SJSA1 (cell line): ENCODE measurements at regions not wholly inside any gene's neighbourhood (a gene's known extent, or its start where the extent isn't known, plus 50 kb on each side); places are given as distances from the start of the nearest gene placed in this dataset.
"Not testable (repeated sequence)": the region's sequence is repeated elsewhere in the genome, so short reads cannot be mapped to it uniquely, and the experiment has no call there.

Experiments
- DNase-seq, 2 experiments: peaks; one replicate each; pipeline ENCODE4 v3.0.0-alpha.2; 2015 to 2020; ENCODE audit warnings: low spot score in 2 of 2, low read depth in 1 of 2
- H3K27ac ChIP-seq: fragments of 250-450 bp; sonication (Bioruptor Pico); 2 replicates; pipeline ENCODE4 v1.5.1; 2020; ENCODE audit warnings: mild to moderate bottlenecking, moderate library complexity
- H3K27me3 ChIP-seq: fragments of 250-450 bp; sonication (Bioruptor Pico); replicated peaks from 2 replicates; pipeline ENCODE4 v1.5.1; 2020; ENCODE audit warnings: mild to moderate bottlenecking, moderate library complexity
- H3K36me3 ChIP-seq: fragments of 250-450 bp; sonication (Bioruptor Pico); 2 replicates; pipeline ENCODE4 v1.5.1; 2020; ENCODE audit warnings: mild to moderate bottlenecking
- H3K4me1 ChIP-seq: fragments of 250-450 bp; sonication (Bioruptor Pico); replicated peaks from 2 replicates; pipeline ENCODE4 v1.6.1; 2021; ENCODE audit warnings: mild to moderate bottlenecking
- H3K4me3 ChIP-seq: fragments of 250-450 bp; sonication (Bioruptor Pico); 2 replicates; pipeline ENCODE4 v1.5.1; 2020; ENCODE audit warnings: mild to moderate bottlenecking
- H3K9me3 ChIP-seq: fragments of 250-450 bp; sonication (Bioruptor Pico); replicated peaks from 2 replicates; pipeline ENCODE4 v1.5.1; 2020; ENCODE audit warnings: mild to moderate bottlenecking

GRCh38 chr5:34193804-34194203 lies 150.8 kb upstream of the C1QTNF3 start:
- H3K36me3 ChIP-seq, H3K4me1 ChIP-seq, DNase-seq, H3K4me3 ChIP-seq, H3K9me3 ChIP-seq, H3K27ac ChIP-seq, H3K27me3 ChIP-seq: not testable (repeated sequence)

DNA sequence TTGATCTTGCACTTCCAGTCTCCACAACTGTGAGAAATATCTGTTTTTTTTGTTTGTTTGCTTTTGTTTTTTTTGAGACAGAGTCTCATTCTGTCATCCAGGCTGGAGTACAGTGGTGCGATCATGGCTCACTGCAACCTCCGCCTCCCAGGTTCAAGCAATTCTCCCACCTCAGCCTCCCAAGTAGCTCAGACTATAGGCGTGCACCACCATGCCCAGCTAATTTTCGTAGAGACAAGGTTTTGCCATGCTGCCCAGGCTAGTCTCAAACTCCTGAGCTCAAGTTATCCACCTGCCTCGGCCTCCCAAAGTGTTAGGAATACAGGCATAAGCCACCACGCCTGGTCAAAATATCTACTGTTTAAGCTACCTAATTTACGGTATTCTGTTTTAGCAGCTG lies 153.1 kb upstream of the C1QTNF3 start:
- H3K27ac ChIP-seq, H3K9me3 ChIP-seq, H3K36me3 ChIP-seq, H3K4me1 ChIP-seq, DNase-seq, H3K27me3 ChIP-seq, H3K4me3 ChIP-seq: not testable (repeated sequence)

GRCh38 chr5:34205347-34205746 lies 162.3 kb upstream of the C1QTNF3 start:
- H3K27me3 ChIP-seq, H3K4me1 ChIP-seq, H3K36me3 ChIP-seq, H3K4me3 ChIP-seq, DNase-seq, H3K27ac ChIP-seq, H3K9me3 ChIP-seq: not testable (repeated sequence)

DNA sequence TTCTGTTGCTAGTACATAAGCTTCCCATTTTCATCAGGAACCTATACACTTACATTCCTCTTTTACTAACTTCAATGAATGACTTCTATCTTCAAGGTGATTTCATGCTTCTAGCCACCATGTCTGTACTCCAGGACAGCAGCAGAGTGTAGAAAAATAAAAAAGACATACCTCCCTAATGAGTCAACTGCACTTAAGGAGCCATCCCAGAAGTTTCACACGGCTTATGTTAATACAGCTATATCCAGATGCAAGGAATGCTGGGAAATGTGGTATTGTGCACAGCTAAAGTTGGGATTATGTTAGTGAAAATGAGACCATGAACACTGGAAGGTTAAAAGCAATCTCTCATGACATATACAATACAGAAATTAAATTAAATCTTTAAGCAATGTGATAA lies 174.4 kb upstream of the C1QTNF3 start:
- not testable (repeated sequence) for H3K4me1 ChIP-seq, H3K9me3 ChIP-seq, H3K27ac ChIP-seq, H3K4me3 ChIP-seq, H3K27me3 ChIP-seq, H3K36me3 ChIP-seq
- DNase-seq, result peak in 1 of 2 experiments; percentile 24

- not testable (repeated sequence) for H3K4me1 ChIP-seq, DNase-seq, H3K27ac ChIP-seq, H3K27me3 ChIP-seq, H3K36me3 ChIP-seq, H3K4me3 ChIP-seq, H3K9me3 ChIP-seq
Observed at GRCh38 chr5:34221329-34222073, 178.5 kb upstream of the C1QTNF3 start.

GRCh38 chr5:34223158-34223557 lies 180.1 kb upstream of the C1QTNF3 start:
- not testable (repeated sequence) for H3K27ac ChIP-seq, H3K27me3 ChIP-seq, DNase-seq, H3K4me1 ChIP-seq, H3K36me3 ChIP-seq, H3K9me3 ChIP-seq, H3K4me3 ChIP-seq

DNA sequence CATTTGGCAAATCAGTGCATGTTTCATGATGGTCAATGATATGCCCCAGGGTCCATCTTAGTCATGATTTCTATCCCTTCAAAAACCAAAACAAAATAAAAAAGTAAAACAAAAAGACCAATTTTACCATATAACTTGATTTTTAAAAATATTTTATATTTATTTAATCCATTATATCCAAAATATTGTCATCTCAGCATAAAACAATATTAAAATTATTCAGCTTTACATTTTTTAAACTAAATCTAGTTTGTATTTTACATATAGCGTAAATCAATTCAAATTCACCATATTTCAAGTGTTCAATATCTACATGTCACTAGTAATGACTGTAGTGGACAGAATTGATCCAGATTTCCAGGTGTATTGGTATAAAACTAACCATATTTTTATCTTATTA lies 187.4 kb upstream of the C1QTNF3 start:
- H3K27ac ChIP-seq, DNase-seq, H3K27me3 ChIP-seq, H3K4me3 ChIP-seq, H3K4me1 ChIP-seq, H3K36me3 ChIP-seq, H3K9me3 ChIP-seq: not testable (repeated sequence)

GRCh38 chr5:34243802-34244201 lies 200.8 kb upstream of the C1QTNF3 start:
- not testable (repeated sequence) for H3K4me3 ChIP-seq, H3K36me3 ChIP-seq, H3K9me3 ChIP-seq, H3K27me3 ChIP-seq, H3K4me1 ChIP-seq, DNase-seq, H3K27ac ChIP-seq

- H3K4me3 ChIP-seq, result peak overlapping the region; percentile 18
- not testable (repeated sequence) for H3K27me3 ChIP-seq, H3K27ac ChIP-seq, H3K4me1 ChIP-seq, H3K36me3 ChIP-seq, H3K9me3 ChIP-seq
- DNase-seq, result peak; percentile 23 to 65
Observed at GRCh38 chr5:34244281-34245031, 201.4 kb upstream of the C1QTNF3 start.

GRCh38 chr5:34245032-34245394 lies 202.0 kb upstream of the C1QTNF3 start:
- not testable (repeated sequence) for H3K27ac ChIP-seq, H3K36me3 ChIP-seq, H3K4me1 ChIP-seq, DNase-seq, H3K27me3 ChIP-seq, H3K4me3 ChIP-seq, H3K9me3 ChIP-seq

- H3K4me3 ChIP-seq, DNase-seq, H3K36me3 ChIP-seq, H3K9me3 ChIP-seq, H3K27me3 ChIP-seq, H3K4me1 ChIP-seq: not testable (repeated sequence)
- H3K27ac ChIP-seq, result peak overlapping the region; percentile 22; the same call in 1 of the 2 replicates
Observed at GRCh38 chr5:34245813-34246212, 202.8 kb upstream of the C1QTNF3 start.

DNA sequence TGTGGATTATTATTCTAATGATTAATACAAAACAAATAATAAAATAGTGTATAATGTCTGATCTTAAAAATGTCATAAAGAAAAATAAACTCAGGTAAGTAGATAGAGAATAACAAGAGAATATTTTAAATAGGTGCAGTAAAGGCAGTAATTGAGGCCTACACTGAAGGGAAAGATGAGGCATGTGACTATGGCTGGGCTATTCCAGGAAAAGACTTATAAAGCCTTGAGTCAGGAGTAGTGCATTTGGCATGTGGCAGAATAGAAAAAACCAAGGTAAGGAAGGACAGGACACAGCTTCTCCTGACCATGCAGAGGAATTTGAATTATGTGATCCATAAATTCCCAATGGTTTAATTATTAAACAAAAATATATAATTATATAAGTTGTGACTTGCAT lies 215.6 kb upstream of the C1QTNF3 start:
- not testable (repeated sequence) for H3K27ac ChIP-seq, H3K4me1 ChIP-seq, H3K36me3 ChIP-seq, DNase-seq, H3K27me3 ChIP-seq, H3K4me3 ChIP-seq, H3K9me3 ChIP-seq

- H3K27ac ChIP-seq, H3K27me3 ChIP-seq, H3K4me3 ChIP-seq, DNase-seq, H3K4me1 ChIP-seq, H3K36me3 ChIP-seq, H3K9me3 ChIP-seq: not testable (repeated sequence)
Observed at GRCh38 chr5:34261020-34261419, 218.0 kb upstream of the C1QTNF3 start.

DNA sequence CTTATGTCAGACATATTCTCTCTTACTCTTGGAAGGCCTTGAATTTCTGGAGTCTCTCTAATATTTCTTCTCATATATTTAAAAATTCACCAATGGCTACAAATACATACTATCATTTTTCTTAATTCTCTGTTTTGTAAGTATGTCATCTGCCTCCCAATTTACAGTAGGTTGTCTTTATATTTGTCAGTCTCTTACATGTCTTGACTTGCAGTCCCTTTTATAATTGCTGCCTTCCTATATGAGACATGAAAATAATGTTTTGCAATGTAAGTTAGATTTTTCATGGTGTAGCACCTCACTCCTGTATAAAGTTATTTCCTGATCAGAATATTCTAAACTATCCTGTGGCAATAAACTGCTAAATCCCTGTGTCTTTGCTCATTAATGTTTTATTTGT lies 223.1 kb upstream of the C1QTNF3 start:
- not testable (repeated sequence) for DNase-seq, H3K9me3 ChIP-seq, H3K4me1 ChIP-seq

GRCh38 chr5:34296759-34297158 lies 253.7 kb upstream of the C1QTNF3 start:
- not testable (repeated sequence) for H3K9me3 ChIP-seq, H3K4me1 ChIP-seq, H3K27ac ChIP-seq, H3K27me3 ChIP-seq, DNase-seq, H3K4me3 ChIP-seq, H3K36me3 ChIP-seq

More for the DNA sequence above, 223.1 kb upstream of the C1QTNF3 start:
- not testable (repeated sequence) for H3K4me3 ChIP-seq, H3K27ac ChIP-seq, H3K36me3 ChIP-seq, H3K27me3 ChIP-seq
